ENCODE measurements at regions not wholly inside any gene's neighbourhood (a gene's known extent, or its start where the extent isn't known, plus 50 kb on each side); places are given as distances from the start of the nearest gene placed in this dataset.

GRCh38 chr3:135728007-135728721 is 237.4 kb upstream of the PPP2R3A start:
- no peak overlapping the region for H4K5ac ChIP-seq (ENCODE audit: low read depth, low read length)
- H3K9ac ChIP-seq (ENCODE audit: low read depth, low read length): no peak overlapping the region
- H3K9me1 ChIP-seq (ENCODE audit: insufficient read depth, low read length): no peaks in the 10 kb centered on the region
- no peak overlapping the region for H2AK9ac ChIP-seq (replicated peaks; ENCODE audit: low read depth, low read length, poor library complexity)
- H2AFZ ChIP-seq (replicated peaks; ENCODE audit: low read length, poor library complexity): no peak overlapping the region
- no peak overlapping the region for H4K91ac ChIP-seq (ENCODE audit: insufficient read depth, low read depth, low read length)
- TF ChIP-seq MXI1 (IDR thresholded peaks at IDR 0.05; ENCODE audit: borderline replicate concordance, low read depth, low read length): no peak
- TF ChIP-seq MAFK (IDR thresholded peaks at IDR 0.05; ENCODE audit: low read depth, low read length): peak; percentile 57
- no peaks in the 10 kb centered on the region for H3K36me3 ChIP-seq (ENCODE audit: control insufficient read depth, insufficient read depth, low read length)
- WGBS, 2 experiments (ENCODE audit: extremely low coverage in 2 of 2, insufficient read length in 1 of 2): no CpG with 5 or more reads among the region's 3 CpGs
- no peaks in the 10 kb centered on the region for H4K20me1 ChIP-seq (ENCODE audit: insufficient read depth, low read length)
- no peak overlapping the region for H3K56ac ChIP-seq (ENCODE audit: extremely low read depth, insufficient read depth, low read length)
- H2BK5ac ChIP-seq (ENCODE audit: low read depth, low read length, poor library complexity, severe bottlenecking): no peak overlapping the region
- in situ Hi-C loops (cut with MboI; ENCODE audit: low sequenced_read_pairs) (loop anchor here (25.0 kb wide), 1 partner anchor 309 kb away; no protein-coding TSS in a partner anchor), dilution Hi-C loops (cut with HindIII; ENCODE audit: low sequenced_read_pairs, unreplicated experiment) (no loop called here), intact Hi-C loops (cut with micrococcal nuclease) (no loop called here)
- no peak overlapping the region for H3K4me2 ChIP-seq (ENCODE audit: low read depth, low read length)
- no peak overlapping the region for H2BK15ac ChIP-seq (ENCODE audit: low read depth, low read length)
- no peak overlapping the region for H3K4ac ChIP-seq (ENCODE audit: low read depth, low read length)
- H3K14ac ChIP-seq (replicated peaks; ENCODE audit: low read depth, low read length): no peak overlapping the region
- ATAC-seq (ENCODE audit: low read depth) (no peak), DNase-seq (no peak)
- H3K79me1 ChIP-seq (ENCODE audit: low read depth in 1 of 2, low read length in 2 of 2): no peaks in the 10 kb centered on the region
- H4K8ac ChIP-seq (ENCODE audit: low read depth in 2 of 2, low read length in 2 of 2): no peak overlapping the region
- no peak overlapping the region for H3K4me3 ChIP-seq (ENCODE audit: insufficient read depth, low read depth, low read length)
- H3K23ac ChIP-seq (ENCODE audit: low read depth, low read length): no peak overlapping the region
- no peak overlapping the region for H2AK5ac ChIP-seq (ENCODE audit: low read depth, low read length)
- no peak overlapping the region for H3K18ac ChIP-seq (ENCODE audit: low read depth, low read length)
- BruUV-seq (replicated peaks): no TSS peak
- H3K27ac ChIP-seq (ENCODE audit: insufficient read depth, low read length): no peak overlapping the region
- ChIA-PET CTCF (no interaction called here), POLR2A (ENCODE audit: unreplicated experiment) (no interaction called here)
- H3K9me3 ChIP-seq (ENCODE audit: control insufficient read depth, insufficient read depth, low read length): peaks cover 1% of the 10 kb centered on the region; the same call in 1 of the 2 replicates
- H2BK120ac ChIP-seq (ENCODE audit: low read depth, low read length): no peak overlapping the region
- H3K4me1 ChIP-seq (ENCODE audit: control insufficient read depth, insufficient read depth, low read length): no peaks in the 10 kb centered on the region
- no peaks in the 10 kb centered on the region for H3K27me3 ChIP-seq (ENCODE audit: control insufficient read depth, insufficient read depth, low read length)
- H2BK20ac ChIP-seq (ENCODE audit: low read depth, low read length): no peak overlapping the region
